Testis (tissue), 2 donors: ENCODE measurements at regions not wholly inside any gene's neighbourhood (a gene's known extent, or its start where the extent isn't known, plus 50 kb on each side); places are given as distances from the start of the nearest gene placed in this dataset.

Source experiments
- DNase-seq: peaks from one replicate; pipeline ENCODE4 v3.0.0-alpha.2; 2019
- H3K27ac ChIP-seq, 2 donors: fragments of 200-600 bp; sonication (generic); one replicate each; pipeline ENCODE4 v1.5.1; 2019
- H3K27me3 ChIP-seq: fragments of 200-600 bp; sonication (generic); one replicate; pipeline ENCODE4 v1.5.1; 2019
- H3K36me3 ChIP-seq: fragments of 200-600 bp; sonication (generic); one replicate; pipeline ENCODE4 v1.5.1; 2017; ENCODE audit warnings: low read depth; ENCODE audit errors: missing control alignments
- H3K4me1 ChIP-seq: fragments of 200-600 bp; sonication (generic); one replicate; pipeline ENCODE4 v1.5.1; 2019
- H3K4me3 ChIP-seq, 2 donors: fragments of 200-600 bp; sonication (generic); one replicate each; pipeline ENCODE4 v1.5.1; 2017 to 2019
- H3K9me3 ChIP-seq: fragments of 200-600 bp; sonication (generic); one replicate; pipeline ENCODE4 v1.5.1; 2017
- CTCF ChIP-seq, 3 experiments: fragments of 450-650 bp in 2 of 3; fragments of 200-600 bp in 1 of 3; sonication (generic) in 1 of 3; IDR thresholded peaks; one replicate each; pipeline ENCODE4 v1.5.1; 2016 to 2019; ENCODE audit warnings: antibody characterized with exemption in 3 of 3, mild to moderate bottlenecking in 2 of 3, moderate library complexity in 1 of 3
- POLR2A ChIP-seq: fragments of 450-650 bp; IDR thresholded peaks from one replicate; pipeline ENCODE4 v1.6.1; 2017; ENCODE audit warnings: antibody characterized with exemption, mild to moderate bottlenecking, moderate library complexity
- WGBS, 2 donors: methylation state at CpG; one replicate each; pipeline ENCODE4 v1.1.5; 2018; 5-methylcytosine and 5-hydroxymethylcytosine counted together
- intact Hi-C: fragments of 100-400 bp; cut with DNase I; formaldehyde crosslinking; loops from one replicate; pipeline ENCODE4 v1.15.1; 2023; ENCODE audit warnings: low total_unique reads

DNA sequence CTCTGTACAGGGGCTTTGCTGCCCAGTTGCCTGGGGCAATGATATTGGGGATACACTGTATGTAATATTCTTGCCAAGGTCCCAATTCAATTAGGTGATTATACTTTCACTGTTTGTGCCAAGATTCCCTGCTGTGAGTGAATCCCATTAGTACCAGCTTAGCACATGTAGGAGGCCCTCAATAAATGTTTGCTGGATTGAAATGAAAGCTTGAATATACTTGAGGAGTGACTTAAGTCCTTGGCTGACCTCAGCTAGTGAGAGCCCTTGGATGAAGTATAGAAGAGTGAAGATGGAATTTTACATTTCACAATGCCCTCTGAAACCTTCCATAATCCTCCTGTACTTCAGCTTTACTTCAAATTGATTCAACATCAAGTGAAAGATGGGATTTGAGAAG lies 102.9 kb downstream of the GATA6 start:
- Histone ChIP-seq H3K9me3 (no peaks in the 10 kb centered on the region), H3K36me3 (no peaks in the 10 kb centered on the region), H3K27ac (no peak overlapping the region), H3K4me3 (no peak overlapping the region), H3K27me3 (no peaks in the 10 kb centered on the region), H3K4me1 (peaks cover 5% of the 10 kb centered on the region)
- TF ChIP-seq POLR2A (no peak), CTCF (IDR thresholded peaks at IDR 0.05) (no peak)
- intact Hi-C loops, result no loop called here
- DNase-seq, result no peak

DNA sequence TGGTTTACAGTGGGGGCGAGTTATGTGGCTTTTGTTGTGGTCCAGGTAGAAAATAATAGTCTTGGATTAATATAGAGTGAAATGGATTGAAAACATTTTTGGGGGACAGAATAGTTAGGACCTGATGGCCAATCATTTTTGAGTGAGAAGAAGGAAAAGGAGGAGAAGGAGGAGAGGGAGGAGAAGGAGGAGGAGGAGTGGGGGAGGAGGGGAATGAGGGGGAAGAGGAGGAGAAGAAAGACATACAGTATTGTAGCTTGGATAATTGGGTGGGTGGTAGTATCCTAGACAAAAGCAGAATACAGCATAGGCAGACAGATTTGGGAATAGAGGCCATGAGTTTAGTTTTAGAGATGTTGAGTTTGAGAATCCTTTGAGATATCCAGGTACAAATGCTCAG lies 101.6 kb downstream of the GATA6 start:
- H3K36me3 ChIP-seq, result no peaks in the 10 kb centered on the region
- intact Hi-C loops, result no loop called here

DNA sequence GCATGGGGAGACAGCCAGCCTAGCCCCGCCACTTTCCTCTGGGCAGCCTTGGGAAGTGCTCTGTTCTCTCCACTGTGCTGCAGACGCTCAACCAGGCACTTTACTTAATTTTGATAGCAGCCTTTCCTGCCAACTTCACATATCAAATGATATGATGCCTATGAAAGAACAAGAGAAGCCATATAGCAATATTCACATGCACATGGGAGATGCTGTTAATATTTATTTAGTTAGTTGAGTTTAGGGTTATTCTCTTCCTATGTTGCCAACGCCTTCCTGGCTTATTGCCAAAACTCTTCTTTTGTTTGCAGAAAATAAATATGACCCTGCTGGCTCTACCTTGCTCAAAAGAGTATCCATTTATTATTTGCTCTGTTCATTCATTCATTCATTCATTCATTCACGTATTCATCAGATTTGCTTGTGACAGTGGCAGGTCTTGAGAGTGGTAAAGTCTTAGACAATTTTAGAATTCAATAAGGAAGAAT lies 99.3 kb downstream of the GATA6 start:
- no peaks in the 10 kb centered on the region for H3K36me3 ChIP-seq
- no peaks in the 10 kb centered on the region for H3K27me3 ChIP-seq
- no peak for TF ChIP-seq CTCF (IDR thresholded peaks at IDR 0.05)
- no peak for TF ChIP-seq POLR2A
- H3K9me3 ChIP-seq, result no peaks in the 10 kb centered on the region
- H3K27ac ChIP-seq, result no peak overlapping the region
- no peak for DNase-seq
- WGBS, 2 donors, result 71 to 79% methylated on average over 4 of the region's 4 CpGs
- no peak overlapping the region for H3K4me3 ChIP-seq
- peaks cover 5% of the 10 kb centered on the region for H3K4me1 ChIP-seq
- intact Hi-C loops, result no loop called here

More for the DNA sequence above, 101.6 kb downstream of the GATA6 start:
- WGBS, 2 donors, result 96% methylated on average over 1 of the region's 1 CpG
- H3K9me3 ChIP-seq, result no peaks in the 10 kb centered on the region
- TF ChIP-seq CTCF (IDR thresholded peaks at IDR 0.05) (no peak), POLR2A (no peak)
- no peak overlapping the region for H3K27ac ChIP-seq
- no peak for DNase-seq
- no peak overlapping the region for H3K4me3 ChIP-seq
- H3K27me3 ChIP-seq, result no peaks in the 10 kb centered on the region
- H3K4me1 ChIP-seq, result peaks cover 5% of the 10 kb centered on the region

GRCh38 chr18:22267697-22268096 lies 98.3 kb downstream of the GATA6 start:
- Histone ChIP-seq H3K27ac (peak overlapping the region in 1 of 2 donors; percentile 30), H3K4me3 (no peak overlapping the region), H3K4me1 (peaks cover 5% of the 10 kb centered on the region), H3K9me3 (no peaks in the 10 kb centered on the region), H3K27me3 (no peaks in the 10 kb centered on the region), H3K36me3 (no peaks in the 10 kb centered on the region)
- peak; percentile 43 for DNase-seq
- WGBS, 2 donors, result 27 to 51% methylated on average over 6 to 8 of the region's 8 CpGs
- intact Hi-C loops, result no loop called here
- TF ChIP-seq POLR2A (no peak), CTCF (IDR thresholded peaks at IDR 0.05) (no peak)

GRCh38 chr18:22267225-22267624 lies 97.8 kb downstream of the GATA6 start:
- peaks cover 5% of the 10 kb centered on the region for H3K4me1 ChIP-seq
- H3K4me3 ChIP-seq, result no peak overlapping the region
- H3K36me3 ChIP-seq, result no peaks in the 10 kb centered on the region
- 73 to 88% methylated on average over 2 of the region's 2 CpGs for WGBS, 2 donors
- DNase-seq, result no peak
- no peak overlapping the region for H3K27ac ChIP-seq
- TF ChIP-seq POLR2A (no peak), CTCF (IDR thresholded peaks at IDR 0.05) (no peak)
- no peaks in the 10 kb centered on the region for H3K9me3 ChIP-seq
- intact Hi-C loops, result no loop called here
- H3K27me3 ChIP-seq, result no peaks in the 10 kb centered on the region
